Cardiac septum (tissue), 1 donor: ENCODE measurements at regions not wholly inside any gene's neighbourhood (a gene's known extent, or its start where the extent isn't known, plus 50 kb on each side); places are given as distances from the start of the nearest gene placed in this dataset.
"Not testable (repeated sequence)": the region's sequence is repeated elsewhere in the genome, so short reads cannot be mapped to it uniquely, and the experiment has no call there.

ENCODE experiments used
- DNase-seq: peaks from one replicate; pipeline ENCODE4 v3.0.0-alpha.2; 2020; ENCODE audit warnings: low spot score
- intact Hi-C: fragments of 100-400 bp; cut with DNase I; formaldehyde crosslinking; loops from one replicate; pipeline ENCODE4 v1.14.0; 2022
- donor health status: DM: no; HTN: no; CAD: no.

DNA sequence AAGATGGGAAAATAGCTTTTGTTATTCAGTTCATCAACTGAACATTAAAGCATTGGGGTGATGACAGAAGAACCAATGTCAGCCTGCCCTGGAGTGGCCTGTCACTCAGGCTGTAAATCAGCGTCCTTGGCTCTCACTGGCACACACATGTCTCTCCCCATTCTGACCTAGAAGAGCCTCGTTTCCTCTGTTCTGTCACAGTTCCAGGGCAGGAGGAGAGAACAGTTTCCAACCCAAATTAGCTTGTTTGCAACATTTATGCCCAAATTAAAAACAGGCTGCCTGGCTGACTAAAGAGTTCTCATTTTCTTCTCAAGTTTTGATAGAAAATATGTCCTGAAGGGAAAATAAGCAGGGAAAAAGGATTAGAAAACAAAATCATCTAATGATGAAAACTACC is 520.1 kb downstream of the CHSY3 start:
- DNase-seq, result no peak
- intact Hi-C loops, result no loop called here

DNA sequence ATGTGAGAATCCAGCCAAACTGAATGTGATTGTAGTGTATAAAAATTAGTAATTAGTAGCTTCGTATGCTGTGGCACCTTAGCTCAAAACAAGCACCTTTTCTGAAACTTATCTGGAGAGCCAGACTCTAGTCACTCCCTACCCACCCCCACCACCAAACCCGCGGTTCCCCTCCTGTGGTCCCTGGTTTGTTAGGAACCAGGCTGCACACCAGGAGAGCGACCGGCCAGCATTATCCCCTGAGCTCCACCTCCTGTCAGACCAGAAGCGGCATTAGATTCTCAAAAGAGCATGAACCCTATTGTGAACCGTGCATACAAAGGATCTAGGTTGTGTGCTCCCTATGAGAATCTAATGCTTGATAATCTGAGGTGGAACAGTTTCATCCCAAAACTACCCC is 498.6 kb downstream of the CHSY3 start:
- no peak for DNase-seq
- intact Hi-C loops, result no loop called here

DNA sequence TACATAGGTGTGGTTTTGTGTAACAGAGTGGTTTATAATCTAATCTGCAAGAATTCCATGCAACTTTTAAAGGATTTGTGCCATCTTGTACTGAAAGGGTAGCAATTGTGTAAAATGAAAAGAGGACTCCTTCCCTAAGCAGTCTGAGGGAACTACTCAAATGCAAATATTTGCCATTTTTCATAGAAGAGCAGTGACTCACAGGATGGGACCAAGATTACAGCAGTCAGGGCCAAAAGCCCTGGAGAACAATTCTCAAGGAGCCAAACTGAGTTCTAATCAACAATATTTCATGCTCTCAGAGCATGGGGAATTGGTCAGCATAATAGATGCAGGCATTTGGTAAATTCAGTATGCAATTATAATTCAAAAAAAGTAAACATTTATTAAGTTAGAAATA is 495.8 kb downstream of the CHSY3 start:
- intact Hi-C loops, result no loop called here
- no peak for DNase-seq

DNA sequence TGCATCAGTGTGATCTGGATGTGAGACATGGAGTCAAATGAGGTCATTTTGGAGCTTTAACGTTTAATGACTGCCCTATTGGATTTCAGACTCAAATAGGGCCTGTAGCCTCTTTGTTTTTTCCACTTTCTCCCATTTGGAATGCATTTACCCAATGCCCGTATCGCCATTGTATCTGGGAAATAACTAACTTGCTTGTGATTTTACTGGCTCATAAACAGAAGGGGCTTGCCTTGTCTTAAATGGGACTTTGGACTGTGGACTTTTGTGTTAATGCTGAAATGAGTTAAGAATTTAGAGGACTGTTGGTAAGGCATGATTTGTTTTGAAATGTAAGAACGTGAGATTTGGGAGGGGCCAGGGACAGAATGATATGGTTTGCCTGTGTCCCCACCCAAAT is 494.6 kb downstream of the CHSY3 start:
- intact Hi-C loops, result no loop called here

DNA sequence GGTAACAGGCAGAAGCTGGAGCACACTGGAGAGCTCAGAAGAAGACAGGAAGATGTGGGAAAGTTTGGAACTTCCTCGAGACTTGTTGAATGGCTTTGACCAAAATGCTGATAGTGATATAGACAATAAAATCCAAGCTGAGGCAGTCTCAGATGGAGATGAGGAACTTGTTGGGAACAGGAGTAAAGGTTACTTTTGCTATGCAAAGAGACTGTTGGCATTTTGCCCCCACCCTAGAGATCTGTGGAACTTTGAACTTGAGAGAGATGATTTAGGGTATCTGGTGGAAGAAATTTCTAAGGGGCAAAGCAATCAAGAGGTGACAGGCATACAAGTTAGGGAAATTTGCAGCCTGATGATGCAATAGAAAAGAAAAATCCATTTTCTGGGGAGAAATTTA is 493.5 kb downstream of the CHSY3 start:
- intact Hi-C loops, DNase-seq: not testable (repeated sequence)

More for the DNA sequence above, 494.6 kb downstream of the CHSY3 start:
- no peak for DNase-seq

DNA sequence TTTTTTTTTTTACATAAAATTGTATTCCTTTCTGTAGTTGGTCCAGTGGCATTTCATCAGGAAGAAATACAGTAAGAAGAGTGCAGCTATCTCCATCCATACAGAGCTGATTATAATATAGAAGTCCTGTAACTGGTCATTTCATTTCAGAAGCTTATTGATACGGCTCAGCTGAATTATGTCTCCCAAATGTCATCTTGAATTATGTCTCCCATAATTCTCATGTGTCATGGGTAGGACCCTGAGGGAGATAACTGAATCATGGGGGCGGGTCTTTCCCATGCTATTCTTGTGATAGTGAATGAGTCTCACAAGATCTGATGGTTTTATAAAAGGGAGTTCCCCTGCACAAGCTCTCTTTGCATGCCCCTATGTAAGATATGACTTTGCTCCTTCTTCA is 492.9 kb downstream of the CHSY3 start:
- intact Hi-C loops, result no loop called here
- no peak for DNase-seq

DNA sequence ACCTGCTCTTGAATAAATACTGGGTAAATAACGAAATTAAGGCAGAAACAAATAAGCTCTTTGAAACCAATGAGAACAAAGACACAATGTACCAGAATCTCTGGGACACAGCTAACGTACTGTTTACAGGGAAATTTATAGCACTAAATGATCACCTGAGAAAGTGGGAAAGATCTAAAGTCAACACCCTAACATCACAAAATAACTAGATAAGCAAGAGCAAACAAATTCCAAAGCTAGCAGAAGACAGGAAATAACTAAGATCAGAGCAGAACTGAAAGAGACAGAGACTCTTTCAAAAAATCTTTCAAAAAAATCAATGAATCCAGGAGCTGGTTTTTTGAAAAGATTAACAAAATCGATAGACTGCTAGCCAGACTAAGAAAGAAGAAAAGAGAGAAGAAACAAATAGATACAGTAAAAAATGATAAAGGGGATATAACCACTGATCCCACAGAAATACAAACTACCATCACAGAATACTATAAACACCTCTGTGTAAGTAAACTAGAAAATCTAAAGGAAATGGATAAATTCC is 487.5 kb downstream of the CHSY3 start:
- DNase-seq, intact Hi-C loops: not testable (repeated sequence)

DNA sequence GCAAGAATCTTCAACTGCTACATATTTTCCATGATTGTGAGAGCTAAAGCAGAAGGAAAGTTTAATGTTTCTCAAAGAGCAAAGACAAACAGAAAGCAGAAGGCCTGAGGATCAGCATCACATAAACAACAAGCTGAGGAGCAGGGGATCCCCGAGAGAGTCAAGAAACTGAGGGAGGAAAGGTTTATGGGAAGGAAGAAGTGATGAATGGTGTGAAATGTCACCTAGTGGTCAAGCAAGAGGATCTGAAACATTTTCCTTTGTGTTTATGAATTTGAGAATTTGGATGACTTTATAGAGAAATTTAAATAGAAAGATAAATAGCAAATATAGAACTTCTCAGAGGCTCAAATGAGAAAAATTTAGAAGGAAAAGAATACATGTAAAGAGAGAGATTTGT is 481.9 kb downstream of the CHSY3 start:
- intact Hi-C loops, result no loop called here
- DNase-seq, result no peak

DNA sequence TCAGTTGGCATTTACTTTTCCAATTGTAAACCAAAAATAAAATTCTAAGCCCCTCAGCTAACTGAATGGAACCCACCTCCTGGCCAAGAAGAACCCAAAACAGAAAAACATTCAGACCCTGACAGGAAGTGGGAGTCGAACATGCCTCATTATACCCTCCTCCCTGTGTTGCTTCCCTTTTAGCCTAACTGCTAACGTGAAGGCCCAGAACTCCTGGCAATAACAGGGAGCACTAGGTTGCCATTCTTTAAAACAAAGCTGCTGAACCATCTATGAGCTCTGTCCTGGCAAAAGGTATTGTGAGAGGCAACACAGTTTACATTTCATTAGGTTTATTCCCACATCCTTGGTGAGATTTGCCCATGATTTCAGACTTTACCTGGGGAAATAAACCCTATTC is 481.4 kb downstream of the CHSY3 start:
- no peak for DNase-seq
- intact Hi-C loops, result no loop called here

DNA sequence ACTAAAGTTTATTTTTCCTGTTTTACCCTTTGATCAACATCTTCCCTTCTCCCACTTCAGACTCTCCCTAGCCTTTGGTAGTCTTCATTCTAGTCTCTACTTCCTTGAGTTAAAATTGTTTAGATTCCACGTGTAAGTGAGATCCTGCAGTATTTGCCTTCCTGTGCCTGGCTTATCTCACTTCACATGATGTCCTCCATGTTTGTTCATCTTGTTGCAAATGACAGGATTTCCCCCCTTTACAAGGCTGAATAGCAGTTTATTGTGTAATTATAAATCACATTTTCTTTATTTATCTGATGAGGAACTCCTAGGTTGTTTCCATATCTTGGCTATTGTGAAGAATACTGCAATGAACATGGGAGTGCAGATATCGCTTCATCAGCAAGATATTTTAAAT is 461.7 kb downstream of the CHSY3 start:
- intact Hi-C loops, result no loop called here
- no peak for DNase-seq

DNA sequence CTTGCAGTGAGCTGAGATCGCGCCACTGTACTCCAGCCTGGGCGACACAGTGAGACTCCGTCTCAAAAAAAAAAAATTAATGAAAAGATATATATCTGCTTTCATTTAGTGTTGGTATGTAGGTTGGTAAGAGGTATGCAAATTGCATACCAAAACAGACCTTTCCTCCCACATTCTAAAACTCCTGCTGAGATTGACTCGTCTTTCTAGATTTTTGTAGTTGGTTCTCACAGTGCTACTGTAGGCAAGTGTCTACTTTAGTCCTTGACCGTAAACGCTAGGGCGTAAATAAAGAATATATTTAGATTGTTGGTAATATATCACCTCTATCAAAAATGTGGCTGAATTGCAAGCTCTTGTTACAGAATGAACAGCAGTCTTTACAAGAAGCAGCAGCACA is 445.9 kb downstream of the CHSY3 start:
- intact Hi-C loops, result no loop called here
- no peak for DNase-seq

DNA sequence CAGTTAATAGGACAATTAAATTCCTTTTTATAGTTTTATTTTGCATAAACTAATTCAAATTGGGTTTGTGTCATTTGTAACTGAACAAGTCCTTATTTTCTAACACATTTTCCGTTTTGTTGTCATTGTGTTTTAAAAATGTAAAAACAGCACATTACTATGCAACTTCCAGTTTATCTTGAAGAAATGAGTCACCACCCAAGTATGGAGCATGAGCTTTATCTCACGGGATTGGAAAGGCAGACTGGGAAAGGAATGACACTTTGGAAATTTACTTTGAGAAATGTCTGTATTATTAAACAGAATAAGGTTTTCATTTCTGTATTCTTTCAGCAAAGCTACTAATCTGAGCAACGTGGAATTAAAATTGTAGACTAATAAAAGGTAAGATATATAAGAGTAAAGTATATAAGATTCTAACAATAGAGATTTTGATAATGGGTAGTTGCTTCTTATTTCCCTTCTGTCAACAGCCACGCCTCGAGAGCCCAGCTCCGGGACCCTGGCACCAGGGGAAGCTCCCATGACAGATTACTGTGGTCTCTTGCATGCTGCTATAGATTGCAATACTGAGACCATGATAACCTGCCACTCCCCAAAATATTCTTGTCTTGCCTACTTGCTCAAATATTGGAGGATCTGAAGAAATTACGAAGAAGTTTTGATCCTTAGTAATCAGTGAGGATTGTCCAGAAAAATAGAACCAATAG is 433.1 kb downstream of the CHSY3 start:
- DNase-seq, result no peak
- intact Hi-C loops, result no loop called here

DNA sequence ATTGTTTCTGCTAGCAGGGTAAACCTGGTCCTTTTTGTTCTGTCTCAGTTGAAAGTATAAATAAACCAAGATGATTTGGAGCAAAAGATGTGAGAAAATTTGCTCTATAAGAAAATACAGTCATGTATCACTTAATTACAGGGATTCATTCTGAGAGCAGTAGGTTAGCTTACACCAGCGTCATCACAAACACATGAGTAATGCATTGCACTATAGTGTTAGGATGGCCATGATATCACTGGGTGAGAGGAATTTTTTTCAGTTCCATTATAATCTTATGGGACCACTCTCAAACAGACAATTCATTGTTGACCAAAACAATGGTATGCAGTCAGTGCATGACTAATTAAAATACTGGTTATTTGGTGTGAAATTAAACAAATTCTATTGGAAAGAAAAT is 430.9 kb downstream of the CHSY3 start:
- no peak for DNase-seq
- intact Hi-C loops, result no loop called here

DNA sequence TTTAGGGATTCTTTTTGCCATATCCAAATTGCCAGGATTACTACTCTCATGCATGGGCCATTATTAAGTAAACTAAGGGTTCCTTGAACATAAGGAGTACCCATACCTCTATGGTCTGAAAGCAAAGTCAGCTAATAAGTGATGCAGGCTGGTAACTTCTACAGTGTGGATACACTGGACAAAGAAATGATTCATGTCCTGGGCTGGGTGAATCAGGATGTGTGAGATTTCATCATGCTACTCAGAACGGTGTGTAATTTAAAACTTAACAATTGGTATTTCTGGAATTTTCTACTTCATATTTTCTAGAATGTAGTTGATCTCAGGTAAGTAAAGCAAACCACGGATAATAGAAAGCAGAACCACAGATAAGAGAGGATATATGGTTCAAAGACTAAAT is 428.8 kb downstream of the CHSY3 start:
- DNase-seq, result no peak
- intact Hi-C loops, result no loop called here

DNA sequence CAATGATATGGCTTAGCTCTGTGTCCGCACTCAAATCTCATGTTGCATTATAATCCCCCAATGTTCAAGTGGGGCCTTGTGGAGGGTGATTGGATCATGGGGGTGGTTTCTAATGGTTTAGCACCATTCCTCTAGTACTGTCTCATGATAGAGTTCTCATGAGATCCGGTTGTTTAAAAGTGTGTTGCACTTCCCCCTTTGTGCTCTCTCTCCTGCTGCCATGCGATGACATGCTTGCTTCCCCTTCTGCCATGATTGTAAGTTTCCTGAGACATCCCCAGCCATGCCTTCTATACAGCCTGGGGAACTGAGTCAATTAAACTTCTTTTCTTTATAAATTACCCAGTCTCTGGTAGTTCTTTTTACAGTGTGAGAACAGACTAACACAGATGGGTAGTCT is 427.1 kb downstream of the CHSY3 start:
- intact Hi-C loops, result no loop called here
- no peak for DNase-seq

DNA sequence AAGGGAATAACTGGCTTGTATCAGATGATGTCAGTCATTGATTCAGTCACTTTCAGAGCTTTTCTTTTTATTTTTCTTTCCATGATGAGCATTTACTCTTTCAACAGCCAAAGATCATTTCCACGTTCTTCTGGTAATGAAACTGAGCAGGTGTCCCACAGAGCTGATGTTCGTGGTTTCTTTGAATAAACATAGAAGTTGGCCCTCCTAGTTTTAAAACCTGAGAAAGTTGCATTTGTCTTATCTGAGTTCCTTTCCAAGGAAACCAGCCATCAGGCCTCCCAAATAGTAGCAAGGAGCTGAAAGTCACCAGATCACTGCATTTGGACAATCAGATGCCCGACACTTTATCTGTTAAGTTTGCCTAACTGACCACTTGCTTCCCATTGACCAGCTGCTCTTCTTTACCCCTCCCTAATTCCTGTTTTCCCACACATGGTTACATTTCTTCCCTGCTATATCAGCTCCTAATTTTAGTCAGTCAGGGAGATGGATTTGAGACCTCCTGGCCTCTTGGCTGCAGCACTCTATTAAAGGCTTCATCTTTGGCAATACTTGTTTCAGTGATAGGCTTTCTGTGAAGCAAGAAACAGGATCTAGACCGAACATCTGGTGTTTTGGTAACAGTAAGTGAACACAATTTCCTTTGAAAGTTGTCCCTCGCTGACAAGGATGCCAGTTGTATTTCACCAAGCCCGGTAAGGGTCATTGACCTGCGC is 420.8 kb downstream of the CHSY3 start:
- intact Hi-C loops, result no loop called here
- DNase-seq, result no peak

DNA sequence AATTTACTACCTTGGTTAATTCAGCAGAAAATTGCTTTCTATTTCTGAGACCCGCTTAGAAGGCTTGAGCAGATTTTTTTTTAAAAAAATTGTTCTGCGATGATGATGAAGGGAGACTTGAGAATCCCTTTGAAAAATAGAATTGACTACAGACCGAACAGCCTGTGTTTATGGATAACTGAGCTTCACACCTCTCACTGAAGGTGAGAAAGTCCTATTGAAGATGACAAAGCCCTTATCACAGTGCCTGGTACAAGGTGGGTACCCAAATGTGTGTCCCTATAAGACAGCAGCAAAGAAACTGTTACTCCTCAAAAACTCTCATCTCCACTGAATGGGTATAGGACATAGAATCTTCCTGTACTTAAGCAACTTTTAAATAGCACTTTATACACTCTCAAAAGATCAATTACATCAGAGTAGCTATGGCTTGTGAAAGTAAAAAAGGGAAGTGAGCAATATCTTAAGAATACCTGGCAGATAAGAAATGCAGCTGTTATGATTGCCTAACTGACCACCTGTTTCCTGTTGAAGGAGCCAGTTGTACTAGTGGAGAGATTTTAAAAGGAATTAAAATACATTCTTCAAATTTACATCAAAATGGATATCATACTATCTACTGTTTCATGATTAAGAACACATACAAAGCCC is 419.7 kb downstream of the CHSY3 start:
- intact Hi-C loops, result no loop called here
- no peak for DNase-seq

DNA sequence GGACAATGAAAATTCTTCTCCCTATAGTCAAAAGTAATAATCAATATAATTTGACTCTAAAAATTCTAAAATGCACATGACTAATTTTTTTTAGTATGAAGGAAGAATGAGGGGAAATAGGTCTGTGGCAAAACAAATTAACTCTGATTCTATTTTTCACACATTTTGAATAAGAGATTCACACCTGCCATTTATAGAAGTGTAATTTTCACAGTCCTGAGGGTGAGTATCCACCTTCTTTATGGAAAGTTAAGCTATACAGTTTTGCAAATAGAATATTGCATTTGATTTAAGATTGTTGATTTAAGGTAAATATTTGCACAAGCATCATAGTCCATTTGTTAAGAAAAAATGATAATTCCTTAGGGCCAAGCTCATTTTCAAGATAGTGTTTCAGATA is 417.7 kb downstream of the CHSY3 start:
- DNase-seq, result no peak
- intact Hi-C loops, result no loop called here

DNA sequence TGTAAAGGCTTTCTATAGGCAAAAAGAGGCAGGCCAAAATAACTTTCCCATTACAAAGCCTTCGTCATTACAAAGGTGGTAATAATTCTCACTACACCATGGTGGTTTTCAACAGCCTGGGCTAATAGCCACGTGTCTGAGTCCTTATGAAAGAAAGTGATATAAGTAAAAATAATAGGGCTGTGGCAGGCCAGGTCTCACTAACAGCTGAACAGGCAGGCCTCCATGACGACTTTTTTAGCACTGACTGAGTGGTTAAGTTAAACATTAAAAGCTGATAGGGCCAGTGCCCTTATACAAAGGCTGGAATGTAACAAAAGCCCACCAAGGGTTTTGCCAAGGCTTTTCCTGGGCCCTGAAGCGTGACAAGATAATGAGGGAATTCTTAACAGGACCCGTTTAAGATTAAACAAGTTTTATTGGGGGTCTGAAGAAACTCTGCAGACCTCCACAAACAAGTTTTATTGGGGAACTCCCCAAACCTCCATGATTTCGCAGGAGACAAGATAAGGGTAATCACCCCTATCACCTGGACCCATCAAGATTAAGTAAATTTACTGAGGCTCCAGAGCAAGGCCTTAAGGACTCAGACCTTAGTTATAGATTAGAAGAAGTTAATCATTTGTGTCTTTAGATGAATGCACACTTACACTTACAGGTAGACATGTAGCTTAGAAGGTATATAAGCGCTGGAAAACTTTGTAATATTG is 412.9 kb downstream of the CHSY3 start:
- intact Hi-C loops, result no loop called here
- DNase-seq, result no peak

DNA sequence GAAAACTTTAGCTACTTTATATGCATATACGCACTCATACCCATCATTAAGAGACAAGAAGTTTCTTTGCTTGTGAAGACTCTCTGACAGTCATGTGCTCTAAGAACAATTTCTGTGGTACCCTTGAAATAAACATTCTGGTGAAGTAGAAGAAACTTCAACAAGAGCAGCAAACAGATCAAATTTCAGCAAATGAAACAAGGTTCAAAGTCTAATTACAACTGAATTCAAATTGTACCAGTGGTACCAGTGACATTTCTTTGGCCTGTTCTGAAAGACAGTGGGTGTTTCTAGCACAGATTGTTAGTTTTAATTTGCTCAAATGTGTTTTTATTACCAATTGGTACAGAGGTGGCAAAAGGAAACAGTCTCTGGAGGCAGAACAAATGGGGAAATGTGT is 391.0 kb downstream of the CHSY3 start:
- no peak for DNase-seq
- intact Hi-C loops, result no loop called here
